ENCODE measurements at regions not wholly inside any gene's neighbourhood (a gene's known extent, or its start where the extent isn't known, plus 50 kb on each side); places are given as distances from the start of the nearest gene placed in this dataset.

DNA sequence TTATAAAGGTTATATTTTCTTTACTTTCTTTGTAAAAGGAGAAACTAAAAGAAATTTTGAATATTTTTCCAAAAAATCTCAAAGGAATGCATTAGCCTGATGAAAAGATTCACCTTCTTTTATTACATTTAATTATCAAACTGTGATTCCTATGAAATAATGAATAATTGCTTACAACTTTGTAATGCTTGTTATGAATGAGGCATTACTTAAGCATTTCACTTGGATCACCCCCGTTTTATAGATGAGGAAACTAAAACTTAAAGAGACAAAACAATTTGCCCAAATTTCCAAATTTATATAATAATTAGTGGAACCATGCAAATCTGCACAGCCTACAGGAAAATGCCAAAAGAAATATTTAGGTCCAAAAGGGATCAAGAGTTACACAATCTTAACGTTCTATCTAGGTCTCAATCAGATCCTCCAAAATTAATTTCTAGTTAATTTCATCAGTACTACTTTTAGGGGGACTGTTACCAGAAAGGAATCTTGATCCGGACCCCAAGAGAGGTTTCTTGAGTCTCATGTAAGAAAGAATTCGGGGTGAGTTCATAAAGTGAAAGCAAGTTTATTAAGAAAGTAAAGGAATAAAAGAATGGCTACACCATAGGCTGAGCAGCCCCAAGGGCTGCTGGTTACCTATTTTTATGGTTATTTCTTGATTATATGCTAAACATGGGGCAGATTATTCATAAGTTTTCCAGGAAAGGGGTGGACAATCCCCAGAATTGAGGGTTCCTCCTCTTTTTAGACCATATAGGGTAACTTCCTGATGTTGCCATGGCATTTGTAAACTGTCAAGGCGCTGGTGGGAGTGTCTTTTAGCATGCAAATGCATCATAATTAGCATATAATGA, 288.0 kb downstream of the ADGB start:
- TF ChIP-seq POLR2A (IDR thresholded peaks at IDR 0.05; ENCODE audit: low read depth, low read length), result no peak
- TF ChIP-seq POLR2AphosphoS5 (IDR thresholded peaks at IDR 0.05; ENCODE audit: low read depth, low read length), result no peak

Measured in GM12892 (cell line).